Stimulated activated CD4-positive, alpha-beta T cell treated with anti-CD3 and anti-CD28 coated beads, Interleukin-4, amount 100 ng/mL, for 1 hour (primary cell): ENCODE measurements at regions not wholly inside any gene's neighbourhood (a gene's known extent, or its start where the extent isn't known, plus 50 kb on each side); places are given as distances from the start of the nearest gene placed in this dataset.
"Not testable (repeated sequence)": the region's sequence is repeated elsewhere in the genome, so short reads cannot be mapped to it uniquely, and the experiment has no call there.

ENCODE experiments used
- DNase-seq: peaks from one replicate; pipeline ENCODE4 v3.0.0-alpha.2; 2020

- DNase-seq = not testable (repeated sequence)
These were observed 101.0 kb downstream of the GOSR1 start for GRCh38 chr17:30578015-30578717.
